ENCODE measurements at regions not wholly inside any gene's neighbourhood (a gene's known extent, or its start where the extent isn't known, plus 50 kb on each side); places are given as distances from the start of the nearest gene placed in this dataset.

DNA sequence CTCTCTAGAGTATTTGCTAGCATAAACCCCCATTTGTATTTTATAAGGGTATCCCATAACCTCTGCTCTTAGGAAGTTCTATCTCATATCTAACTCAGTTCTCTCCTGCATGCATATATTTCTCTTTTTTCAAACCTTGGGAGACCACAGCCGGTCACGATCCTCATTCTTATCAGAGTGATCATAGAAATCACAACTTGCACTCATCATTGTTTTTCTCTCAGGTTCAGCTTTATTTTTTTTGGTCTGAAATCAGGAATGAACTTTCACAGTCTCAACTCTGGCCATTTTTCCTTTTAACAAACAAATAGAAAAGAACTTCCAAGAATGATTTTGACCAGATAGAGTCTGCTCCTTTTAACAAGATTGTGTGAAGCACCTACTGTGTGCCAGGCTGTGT is 98.6 kb upstream of the BLID start:
- TF ChIP-seq, protein P1, sequence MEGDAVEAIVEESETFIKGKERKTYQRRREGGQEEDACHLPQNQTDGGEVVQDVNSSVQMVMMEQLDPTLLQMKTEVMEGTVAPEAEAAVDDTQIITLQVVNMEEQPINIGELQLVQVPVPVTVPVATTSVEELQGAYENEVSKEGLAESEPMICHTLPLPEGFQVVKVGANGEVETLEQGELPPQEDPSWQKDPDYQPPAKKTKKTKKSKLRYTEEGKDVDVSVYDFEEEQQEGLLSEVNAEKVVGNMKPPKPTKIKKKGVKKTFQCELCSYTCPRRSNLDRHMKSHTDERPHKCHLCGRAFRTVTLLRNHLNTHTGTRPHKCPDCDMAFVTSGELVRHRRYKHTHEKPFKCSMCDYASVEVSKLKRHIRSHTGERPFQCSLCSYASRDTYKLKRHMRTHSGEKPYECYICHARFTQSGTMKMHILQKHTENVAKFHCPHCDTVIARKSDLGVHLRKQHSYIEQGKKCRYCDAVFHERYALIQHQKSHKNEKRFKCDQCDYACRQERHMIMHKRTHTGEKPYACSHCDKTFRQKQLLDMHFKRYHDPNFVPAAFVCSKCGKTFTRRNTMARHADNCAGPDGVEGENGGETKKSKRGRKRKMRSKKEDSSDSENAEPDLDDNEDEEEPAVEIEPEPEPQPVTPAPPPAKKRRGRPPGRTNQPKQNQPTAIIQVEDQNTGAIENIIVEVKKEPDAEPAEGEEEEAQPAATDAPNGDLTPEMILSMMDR (optimal IDR thresholded peaks at IDR 0.05 in 1 of 3, IDR thresholded peaks at IDR 0.05 in 1 of 3, conservative IDR thresholded peaks at IDR 0.05 in 1 of 3; ENCODE audit: extremely low read depth in 1 of 3, insufficient read depth in 2 of 3, low read length in 3 of 3) = no peak
- no peak for TF ChIP-seq EZH2 (IDR thresholded peaks at IDR 0.05; ENCODE audit: low read length)
